Ectodermal cell (in vitro differentiated cells): ENCODE measurements at regions not wholly inside any gene's neighbourhood (a gene's known extent, or its start where the extent isn't known, plus 50 kb on each side); places are given as distances from the start of the nearest gene placed in this dataset.

Experiments
- H3K27ac ChIP-seq: 2 replicates; pipeline ENCODE4 v1.7.0; 2013; ENCODE audit warnings: mild to moderate bottlenecking, low read depth, low read length; ENCODE audit not compliant: insufficient read depth, poor library complexity, severe bottlenecking
- H3K27me3 ChIP-seq: 2 replicates; pipeline ENCODE4 v1.7.0; 2013; ENCODE audit warnings: mild to moderate bottlenecking, low read length; ENCODE audit not compliant: insufficient read depth, control insufficient read depth, poor library complexity, severe bottlenecking
- H3K36me3 ChIP-seq: one replicate; pipeline ENCODE4 v1.7.0; 2013; ENCODE audit warnings: low read length; ENCODE audit not compliant: control insufficient read depth, insufficient read depth
- H3K4me1 ChIP-seq: one replicate; pipeline ENCODE4 v1.7.0; 2013; ENCODE audit warnings: low read length; ENCODE audit not compliant: control insufficient read depth, insufficient read depth
- H3K4me3 ChIP-seq: 2 replicates; pipeline ENCODE4 v1.7.0; 2013; ENCODE audit warnings: low read depth, low read length, control low read depth; ENCODE audit not compliant: insufficient read depth
- H3K9me3 ChIP-seq: 2 replicates; pipeline ENCODE4 v1.7.0; 2013; ENCODE audit warnings: mild to moderate bottlenecking, low read length, moderate library complexity; ENCODE audit not compliant: control insufficient read depth
- WGBS, 2 experiments: methylation state at CpG; one replicate each; pipeline ENCODE4 v1.1.7; 2013; ENCODE audit warnings: missing lambda C conversion rate in 2 of 2; 5-methylcytosine and 5-hydroxymethylcytosine counted together

- Histone ChIP-seq H3K36me3 (no peaks in the 10 kb centered on the region), H3K9me3 (no peaks in the 10 kb centered on the region), H3K4me3 (no peak overlapping the region), H3K27ac (no peak overlapping the region), H3K4me1 (peaks cover 17% of the 10 kb centered on the region), H3K27me3 (peaks cover 92% of the 10 kb centered on the region)
- 48 to 51% methylated on average over 2 of the region's 2 CpGs for whole genome bisulfite sequencing, 2 experiments
These were observed 162.5 kb upstream of the SMIM23 start for GRCh38 chr5:171623107-171623506.

GRCh38 chr5:171623551-171624097, 162.0 kb upstream of the SMIM23 start:
- H3K36me3 ChIP-seq: no peaks in the 10 kb centered on the region
- H3K9me3 ChIP-seq: no peaks in the 10 kb centered on the region
- no peak overlapping the region for H3K27ac ChIP-seq
- H3K27me3 ChIP-seq: peaks cover 92% of the 10 kb centered on the region
- 2% methylated on average over 11 of the region's 11 CpGs for WGBS, 2 experiments
- H3K4me1 ChIP-seq: peaks cover 17% of the 10 kb centered on the region
- no peak overlapping the region for H3K4me3 ChIP-seq

GRCh38 chr5:171624396-171624795, 161.2 kb upstream of the SMIM23 start:
- no peak overlapping the region for H3K4me3 ChIP-seq
- H3K9me3 ChIP-seq: no peaks in the 10 kb centered on the region
- no peak overlapping the region for H3K27ac ChIP-seq
- H3K4me1 ChIP-seq: peaks cover 16% of the 10 kb centered on the region
- WGBS, 2 experiments: 48 to 52% methylated on average over 5 of the region's 5 CpGs
- peaks cover 98% of the 10 kb centered on the region for H3K27me3 ChIP-seq
- H3K36me3 ChIP-seq: no peaks in the 10 kb centered on the region

GRCh38 chr5:171625646-171626045, 160.0 kb upstream of the SMIM23 start:
- H3K9me3 ChIP-seq: no peaks in the 10 kb centered on the region
- H3K27ac ChIP-seq: no peak overlapping the region
- 92 to 93% methylated on average over 10 of the region's 10 CpGs for WGBS, 2 experiments
- H3K4me1 ChIP-seq: peaks cover 13% of the 10 kb centered on the region
- H3K4me3 ChIP-seq: no peak overlapping the region
- no peaks in the 10 kb centered on the region for H3K36me3 ChIP-seq
- H3K27me3 ChIP-seq: peaks cover 99% of the 10 kb centered on the region

- 87 to 89% methylated on average over 9 of the region's 9 CpGs for WGBS, 2 experiments
- H3K27me3 ChIP-seq: peaks cover 79% of the 10 kb centered on the region
These were observed 157.5 kb upstream of the SMIM23 start for GRCh38 chr5:171627936-171628632.

GRCh38 chr5:171628633-171628974, 157.0 kb upstream of the SMIM23 start:
- Histone ChIP-seq H3K4me3 (no peak overlapping the region), H3K4me1 (peaks cover 9% of the 10 kb centered on the region), H3K27me3 (peaks cover 74% of the 10 kb centered on the region), H3K9me3 (no peaks in the 10 kb centered on the region), H3K36me3 (no peaks in the 10 kb centered on the region), H3K27ac (no peak overlapping the region)
- WGBS, 2 experiments: 65 to 70% methylated on average over 6 of the region's 6 CpGs

More at GRCh38 chr5:171627936-171628632, 157.5 kb upstream of the SMIM23 start:
- Histone ChIP-seq H3K27ac (no peak overlapping the region), H3K36me3 (no peaks in the 10 kb centered on the region), H3K4me3 (no peak overlapping the region), H3K4me1 (peaks cover 13% of the 10 kb centered on the region), H3K9me3 (no peaks in the 10 kb centered on the region)

GRCh38 chr5:171629221-171629620, 156.4 kb upstream of the SMIM23 start:
- Histone ChIP-seq H3K4me3 (no peak overlapping the region), H3K27me3 (peaks cover 68% of the 10 kb centered on the region), H3K36me3 (no peaks in the 10 kb centered on the region), H3K9me3 (no peaks in the 10 kb centered on the region), H3K4me1 (peaks cover 3% of the 10 kb centered on the region), H3K27ac (no peak overlapping the region)
- 74 to 77% methylated on average over 7 of the region's 7 CpGs for WGBS, 2 experiments

GRCh38 chr5:171629628-171630349, 155.8 kb upstream of the SMIM23 start:
- Histone ChIP-seq H3K27ac (no peak overlapping the region), H3K27me3 (peaks cover 63% of the 10 kb centered on the region), H3K36me3 (no peaks in the 10 kb centered on the region), H3K4me1 (no peaks in the 10 kb centered on the region), H3K9me3 (no peaks in the 10 kb centered on the region), H3K4me3 (no peak overlapping the region)
- whole genome bisulfite sequencing, 2 experiments: 11% methylated on average over 28 of the region's 28 CpGs

GRCh38 chr5:171630350-171631065, 155.1 kb upstream of the SMIM23 start:
- no peak overlapping the region for H3K4me3 ChIP-seq
- no peaks in the 10 kb centered on the region for H3K36me3 ChIP-seq
- H3K4me1 ChIP-seq: no peaks in the 10 kb centered on the region
- H3K27me3 ChIP-seq: peaks cover 56% of the 10 kb centered on the region
- 52 to 55% methylated on average over 10 to 11 of the region's 11 CpGs for WGBS, 2 experiments
- no peak overlapping the region for H3K27ac ChIP-seq
- H3K9me3 ChIP-seq: no peaks in the 10 kb centered on the region

GRCh38 chr5:171632616-171633015, 153.0 kb upstream of the SMIM23 start:
- Histone ChIP-seq H3K27ac (no peak overlapping the region), H3K27me3 (peaks cover 35% of the 10 kb centered on the region), H3K9me3 (no peaks in the 10 kb centered on the region), H3K4me1 (no peaks in the 10 kb centered on the region), H3K4me3 (no peak overlapping the region), H3K36me3 (no peaks in the 10 kb centered on the region)
- WGBS, 2 experiments: 87 to 96% methylated on average over 3 of the region's 3 CpGs
